Retinal pigment epithelial cell (primary cell): ENCODE measurements at regions not wholly inside any gene's neighbourhood (a gene's known extent, or its start where the extent isn't known, plus 50 kb on each side); places are given as distances from the start of the nearest gene placed in this dataset.

Experiments
- DNase-seq: peaks from one replicate; pipeline ENCODE4 v3.0.0-alpha.2; 2010; ENCODE audit warnings: low read depth
- H3K4me3 ChIP-seq: 2 replicates; pipeline ENCODE4 v1.5.1; 2011; ENCODE audit warnings: mild to moderate bottlenecking, low read length, control low read depth, moderate library complexity
- CTCF ChIP-seq: conservative IDR thresholded peaks from 2 replicates; pipeline ENCODE4 v1.5.1; 2011; ENCODE audit warnings: low read depth, low read length, control low read depth, inconsistent platforms

GRCh38 chr5:100311806-100312205 is 223.4 kb upstream of the FAM174A start:
- TF ChIP-seq CTCF, result peak; percentile 39
- no peak overlapping the region for H3K4me3 ChIP-seq
- peak; percentile 8 for DNase-seq

- TF ChIP-seq CTCF, result no peak
- DNase-seq, result no peak
- no peak overlapping the region for H3K4me3 ChIP-seq
Observed at GRCh38 chr5:100306000-100306399, 229.2 kb upstream of the FAM174A start.

- no peak overlapping the region for H3K4me3 ChIP-seq
- no peak for TF ChIP-seq CTCF
- no peak for DNase-seq
Observed at GRCh38 chr5:100303216-100303615, 232.0 kb upstream of the FAM174A start.

GRCh38 chr5:100299261-100299660 is 235.9 kb upstream of the FAM174A start:
- DNase-seq, result no peak
- H3K4me3 ChIP-seq, result no peak overlapping the region
- no peak for TF ChIP-seq CTCF

- DNase-seq, result no peak
- TF ChIP-seq CTCF, result no peak
- H3K4me3 ChIP-seq, result no peak overlapping the region
Observed at GRCh38 chr5:100276071-100276470, 259.1 kb upstream of the FAM174A start.

GRCh38 chr5:100275631-100276030 is 259.5 kb upstream of the FAM174A start:
- no peak overlapping the region for H3K4me3 ChIP-seq
- no peak for DNase-seq
- no peak for TF ChIP-seq CTCF

- DNase-seq, result peak; percentile 42
- no peak overlapping the region for H3K4me3 ChIP-seq
- TF ChIP-seq CTCF, result no peak
Observed at GRCh38 chr5:100273846-100274580, 261.2 kb upstream of the FAM174A start.
